ENCODE measurements at regions not wholly inside any gene's neighbourhood (a gene's known extent, or its start where the extent isn't known, plus 50 kb on each side); places are given as distances from the start of the nearest gene placed in this dataset.
"Not testable (repeated sequence)": the region's sequence is repeated elsewhere in the genome, so short reads cannot be mapped to it uniquely, and the experiment has no call there.

- Histone ChIP-seq H3K4me3 (no peak overlapping the region), H3K27ac (no peak overlapping the region), H3K27me3 (no peaks in the 10 kb centered on the region), H3K4me1 (peaks cover 0 to 10% (median 0%) of the 10 kb centered on the region in 3 donors), H3K9me3 (peaks cover 0 to 25% (median 0%) of the 10 kb centered on the region in 3 donors), H3K36me3 (no peaks in the 10 kb centered on the region)
- TF ChIP-seq POLR2AphosphoS5 (IDR thresholded peaks at IDR 0.05) (no peak), POLR2A (IDR thresholded peaks at IDR 0.05) (no peak), EP300 (IDR thresholded peaks at IDR 0.05) (no peak), CTCF (IDR thresholded peaks at IDR 0.05) (no peak)
- 94 to 96% methylated on average over 4 to 5 of the region's 19 CpGs for WGBS, 2 donors (ENCODE audit: low coverage in 1 of 2)
- ATAC-seq, result no peak
These were observed 106.2 kb downstream of the ERMARD start for GRCh38 chr6:169857343-169858292.

- whole genome bisulfite sequencing, 2 donors (ENCODE audit: low coverage in 1 of 2), result no CpG with 5 or more reads among the region's 49 CpGs
- not testable (repeated sequence) for ATAC-seq, H3K27me3 ChIP-seq, H3K4me1 ChIP-seq, H3K4me3 ChIP-seq, H3K27ac ChIP-seq, H3K36me3 ChIP-seq
- peaks cover 0 to 25% (median 0%) of the 10 kb centered on the region in 3 donors for H3K9me3 ChIP-seq
These were observed 105.3 kb downstream of the ERMARD start for GRCh38 chr6:169856442-169857342.

- ATAC-seq, result no peak
- no peak for TF ChIP-seq POLR2AphosphoS5 (IDR thresholded peaks at IDR 0.05)
- TF ChIP-seq POLR2A (IDR thresholded peaks at IDR 0.05), result no peak
- no peak for TF ChIP-seq EP300 (IDR thresholded peaks at IDR 0.05)
- no peak for TF ChIP-seq CTCF (IDR thresholded peaks at IDR 0.05)
- peaks cover 0 to 25% (median 0%) of the 10 kb centered on the region in 3 donors for H3K9me3 ChIP-seq
- H3K27me3 ChIP-seq, result no peaks in the 10 kb centered on the region
- 86 to 88% methylated on average over 3 to 4 of the region's 4 CpGs for WGBS, 2 donors (ENCODE audit: low coverage in 1 of 2)
- no peaks in the 10 kb centered on the region for H3K36me3 ChIP-seq
- no peak overlapping the region for H3K4me3 ChIP-seq
- H3K4me1 ChIP-seq, result no peaks in the 10 kb centered on the region
- no peak overlapping the region for H3K27ac ChIP-seq
These were observed 103.4 kb downstream of the ERMARD start for GRCh38 chr6:169854813-169855212.

GRCh38 chr6:169854083-169854725, 102.8 kb downstream of the ERMARD start:
- no peak for ATAC-seq
- H3K9me3 ChIP-seq, result peaks cover 0 to 25% (median 0%) of the 10 kb centered on the region in 3 donors
- TF ChIP-seq EP300 (IDR thresholded peaks at IDR 0.05) (no peak), CTCF (IDR thresholded peaks at IDR 0.05) (no peak), POLR2AphosphoS5 (IDR thresholded peaks at IDR 0.05) (no peak), POLR2A (IDR thresholded peaks at IDR 0.05) (no peak)
- H3K4me1 ChIP-seq, result no peaks in the 10 kb centered on the region
- H3K27ac ChIP-seq, result no peak overlapping the region
- no peak overlapping the region for H3K4me3 ChIP-seq
- H3K36me3 ChIP-seq, result no peaks in the 10 kb centered on the region
- WGBS, 2 donors (ENCODE audit: low coverage in 1 of 2), result 89 to 98% methylated on average over 3 to 6 of the region's 12 CpGs
- no peaks in the 10 kb centered on the region for H3K27me3 ChIP-seq

Measured in gastroesophageal sphincter (tissue), 4 donors.